ENCODE measurements at regions not wholly inside any gene's neighbourhood (a gene's known extent, or its start where the extent isn't known, plus 50 kb on each side); places are given as distances from the start of the nearest gene placed in this dataset.
A peak's percentile ranks its signal among the peaks of the same experiment; 100 is the strongest.

GRCh38 chr7:12861070-12861469, 173.6 kb downstream of the ARL4A start:
- Histone ChIP-seq H3K27me3 (no peaks in the 10 kb centered on the region), H3K27ac (peak overlapping the region in 1 of 4 donors; percentile 1), H3K36me3 (no peaks in the 10 kb centered on the region), H3K4me1 (no peaks in the 10 kb centered on the region), H3K9me3 (no peaks in the 10 kb centered on the region), H3K4me3 (no peak overlapping the region)
- WGBS, 2 donors (ENCODE audit: low coverage in 1 of 2) = 36 to 39% methylated on average over 3 of the region's 3 CpGs
- ATAC-seq = peak; percentile 62
- TF ChIP-seq EP300 (IDR thresholded peaks at IDR 0.05) (no peak), POLR2A (IDR thresholded peaks at IDR 0.05) (no peak), POLR2AphosphoS5 (IDR thresholded peaks at IDR 0.05) (no peak)
- TF ChIP-seq, protein P1, sequence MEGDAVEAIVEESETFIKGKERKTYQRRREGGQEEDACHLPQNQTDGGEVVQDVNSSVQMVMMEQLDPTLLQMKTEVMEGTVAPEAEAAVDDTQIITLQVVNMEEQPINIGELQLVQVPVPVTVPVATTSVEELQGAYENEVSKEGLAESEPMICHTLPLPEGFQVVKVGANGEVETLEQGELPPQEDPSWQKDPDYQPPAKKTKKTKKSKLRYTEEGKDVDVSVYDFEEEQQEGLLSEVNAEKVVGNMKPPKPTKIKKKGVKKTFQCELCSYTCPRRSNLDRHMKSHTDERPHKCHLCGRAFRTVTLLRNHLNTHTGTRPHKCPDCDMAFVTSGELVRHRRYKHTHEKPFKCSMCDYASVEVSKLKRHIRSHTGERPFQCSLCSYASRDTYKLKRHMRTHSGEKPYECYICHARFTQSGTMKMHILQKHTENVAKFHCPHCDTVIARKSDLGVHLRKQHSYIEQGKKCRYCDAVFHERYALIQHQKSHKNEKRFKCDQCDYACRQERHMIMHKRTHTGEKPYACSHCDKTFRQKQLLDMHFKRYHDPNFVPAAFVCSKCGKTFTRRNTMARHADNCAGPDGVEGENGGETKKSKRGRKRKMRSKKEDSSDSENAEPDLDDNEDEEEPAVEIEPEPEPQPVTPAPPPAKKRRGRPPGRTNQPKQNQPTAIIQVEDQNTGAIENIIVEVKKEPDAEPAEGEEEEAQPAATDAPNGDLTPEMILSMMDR (IDR thresholded peaks at IDR 0.05) = no peak

DNA sequence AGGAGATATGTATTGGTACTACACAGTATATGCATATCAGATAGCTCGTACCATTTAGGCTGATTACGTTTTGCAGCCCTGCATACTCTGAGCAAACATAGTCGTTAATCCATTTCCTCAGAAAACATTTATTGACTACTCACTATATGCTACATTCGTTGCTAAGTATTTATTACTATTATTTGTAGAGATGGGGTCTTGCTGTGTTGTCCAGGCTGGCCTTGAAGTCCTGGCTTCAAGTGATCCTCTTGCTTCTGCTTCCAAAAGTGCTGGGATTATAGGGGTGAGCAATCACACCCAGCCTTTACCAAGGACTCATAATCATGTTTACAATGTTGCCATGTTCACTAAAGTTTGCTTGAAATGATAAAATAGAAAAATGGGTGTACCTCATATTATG, 174.7 kb downstream of the ARL4A start:
- WGBS, 2 donors (ENCODE audit: low coverage in 1 of 2) = 80 to 83% methylated on average over 4 of the region's 4 CpGs

DNA sequence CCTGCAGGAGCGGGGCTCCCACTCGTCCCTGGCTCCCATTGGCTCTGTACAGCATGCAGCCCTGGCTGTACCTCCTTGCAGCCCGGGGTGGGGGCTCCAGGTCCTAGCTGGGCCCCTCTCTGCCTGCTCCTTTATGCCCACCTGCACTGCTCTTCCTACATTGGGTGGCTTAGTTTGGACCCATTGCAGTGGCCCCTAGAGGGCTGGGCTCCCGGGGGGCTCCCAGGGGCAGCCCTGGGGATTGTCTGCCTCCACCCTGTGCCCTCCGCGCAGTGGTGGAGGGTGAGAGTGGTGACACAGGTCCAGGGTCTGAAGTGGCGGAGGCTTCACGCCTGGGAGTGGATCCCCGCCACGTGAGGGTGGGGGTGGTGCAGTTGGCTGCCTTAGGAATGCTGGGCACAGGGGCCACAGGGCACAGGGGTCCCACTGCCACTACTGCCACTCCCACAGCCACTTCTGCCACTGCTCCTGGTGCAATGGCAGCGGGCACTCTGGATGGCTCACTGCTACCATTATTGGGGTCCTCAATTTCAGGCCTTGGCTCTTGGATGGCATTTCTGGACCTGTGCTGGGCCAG, 177.1 kb downstream of the ARL4A start:
- no peaks in the 10 kb centered on the region for H3K36me3 ChIP-seq
- ATAC-seq = peak; percentile 11
- H3K4me3 ChIP-seq = no peak overlapping the region
- no peaks in the 10 kb centered on the region for H3K27me3 ChIP-seq
- H3K9me3 ChIP-seq = no peaks in the 10 kb centered on the region
- TF ChIP-seq EP300 (IDR thresholded peaks at IDR 0.05) = no peak
- TF ChIP-seq, protein P1 (IDR thresholded peaks at IDR 0.05) = no peak
- TF ChIP-seq POLR2AphosphoS5 (IDR thresholded peaks at IDR 0.05) = no peak
- no peak for TF ChIP-seq POLR2A (IDR thresholded peaks at IDR 0.05)
- WGBS, 2 donors (ENCODE audit: low coverage in 1 of 2) = 81 to 100% methylated on average over 1 to 3 of the region's 11 CpGs
- no peak overlapping the region for H3K27ac ChIP-seq
- no peaks in the 10 kb centered on the region for H3K4me1 ChIP-seq

More for the DNA sequence above, 174.7 kb downstream of the ARL4A start:
- Histone ChIP-seq H3K9me3 (no peaks in the 10 kb centered on the region), H3K27ac (no peak overlapping the region), H3K36me3 (no peaks in the 10 kb centered on the region), H3K4me3 (no peak overlapping the region), H3K4me1 (no peaks in the 10 kb centered on the region), H3K27me3 (no peaks in the 10 kb centered on the region)
- TF ChIP-seq, protein P1 (IDR thresholded peaks at IDR 0.05) = no peak
- TF ChIP-seq POLR2A (IDR thresholded peaks at IDR 0.05) (no peak), POLR2AphosphoS5 (IDR thresholded peaks at IDR 0.05) (no peak), EP300 (IDR thresholded peaks at IDR 0.05) (no peak)
- ATAC-seq = no peak

DNA sequence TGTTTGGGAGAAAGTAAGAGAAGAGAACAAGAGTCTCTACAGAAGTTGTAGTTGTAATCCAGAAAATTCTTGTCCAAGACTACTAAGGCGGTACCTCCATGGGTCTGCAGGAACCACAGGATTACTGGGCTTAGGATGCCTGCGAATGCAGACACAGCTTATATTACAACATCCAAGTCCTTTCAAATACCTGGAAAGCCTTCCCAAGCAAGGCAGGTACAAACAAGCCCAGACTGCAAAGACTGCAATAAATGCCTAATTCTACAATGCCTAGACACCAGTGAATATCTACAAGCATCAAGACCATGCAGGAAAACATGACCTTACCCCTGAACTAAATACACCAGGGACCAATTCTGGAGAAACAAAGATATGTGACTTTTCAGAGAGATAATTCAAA, 178.2 kb downstream of the ARL4A start:
- no peak for ATAC-seq
- no peak overlapping the region for H3K27ac ChIP-seq

GRCh38 chr7:12866207-12866606, 178.8 kb downstream of the ARL4A start:
- ATAC-seq = no peak
- whole genome bisulfite sequencing, 2 donors (ENCODE audit: low coverage in 1 of 2) = 73 to 78% methylated on average over 4 of the region's 4 CpGs
- H3K27ac ChIP-seq = no peak overlapping the region

More for the DNA sequence above, 178.2 kb downstream of the ARL4A start:
- Histone ChIP-seq H3K9me3 (no peaks in the 10 kb centered on the region), H3K4me1 (no peaks in the 10 kb centered on the region), H3K36me3 (no peaks in the 10 kb centered on the region), H3K4me3 (no peak overlapping the region), H3K27me3 (no peaks in the 10 kb centered on the region)
- TF ChIP-seq, protein P1 (IDR thresholded peaks at IDR 0.05) = no peak
- TF ChIP-seq POLR2AphosphoS5 (IDR thresholded peaks at IDR 0.05) = no peak
- no peak for TF ChIP-seq EP300 (IDR thresholded peaks at IDR 0.05)
- TF ChIP-seq POLR2A (IDR thresholded peaks at IDR 0.05) = no peak
- 80% methylated on average over 1 of the region's 2 CpGs; no CpG with 5 or more reads in 1 of the 2 donors for WGBS, 2 donors (ENCODE audit: low coverage in 1 of 2)

More at GRCh38 chr7:12866207-12866606, 178.8 kb downstream of the ARL4A start:
- no peaks in the 10 kb centered on the region for H3K4me1 ChIP-seq
- H3K36me3 ChIP-seq = no peaks in the 10 kb centered on the region
- H3K9me3 ChIP-seq = no peaks in the 10 kb centered on the region
- H3K4me3 ChIP-seq = no peak overlapping the region
- no peaks in the 10 kb centered on the region for H3K27me3 ChIP-seq
- no peak for TF ChIP-seq POLR2AphosphoS5 (IDR thresholded peaks at IDR 0.05)
- no peak for TF ChIP-seq POLR2A (IDR thresholded peaks at IDR 0.05)
- TF ChIP-seq EP300 (IDR thresholded peaks at IDR 0.05) = no peak
- TF ChIP-seq, protein P1 (IDR thresholded peaks at IDR 0.05) = no peak
